ENCODE measurements at regions not wholly inside any gene's neighbourhood (a gene's known extent, or its start where the extent isn't known, plus 50 kb on each side); places are given as distances from the start of the nearest gene placed in this dataset.

- no peak for TF ChIP-seq EZH2 (IDR thresholded peaks at IDR 0.05; ENCODE audit: insufficient read depth, poor library complexity, severe bottlenecking)
- no peak for TF ChIP-seq EZH2phosphoT487 (IDR thresholded peaks at IDR 0.05; ENCODE audit: insufficient read depth, low read depth)
These were observed 51.0 kb upstream of the ZFP64 start for GRCh38 chr20:52242237-52243230.
